ENCODE measurements at regions not wholly inside any gene's neighbourhood (a gene's known extent, or its start where the extent isn't known, plus 50 kb on each side); places are given as distances from the start of the nearest gene placed in this dataset.

GRCh38 chr3:190209533-190209932, 88.8 kb upstream of the P3H2 start:
- no peak overlapping the region for H2AFZ ChIP-seq (ENCODE audit: low read depth)
- no peak for TF ChIP-seq CTCF (conservative IDR thresholded peaks at IDR 0.05; ENCODE audit: low read depth, low read length)
- H3K4me2 ChIP-seq: no peak overlapping the region
- no peaks in the 10 kb centered on the region for H4K20me1 ChIP-seq (ENCODE audit: insufficient read depth)
- H3K27ac ChIP-seq: no peak overlapping the region
- H3K4me1 ChIP-seq (ENCODE audit: low read depth, poor library complexity, severe bottlenecking): no peaks in the 10 kb centered on the region
- H3K4me3 ChIP-seq (IDR thresholded peaks at IDR 0.05; ENCODE audit: insufficient read depth, low read depth, low read length): no peak overlapping the region
- H3K36me3 ChIP-seq (ENCODE audit: insufficient read depth): no peaks in the 10 kb centered on the region
- no peaks in the 10 kb centered on the region for H3K27me3 ChIP-seq (ENCODE audit: insufficient read depth, low read depth)
- H3K79me2 ChIP-seq (ENCODE audit: insufficient read depth, low read depth): no peaks in the 10 kb centered on the region
- no peak overlapping the region for H3K9ac ChIP-seq

GRCh38 chr3:190208196-190208595, 87.5 kb upstream of the P3H2 start:
- Histone ChIP-seq H3K27me3 (ENCODE audit: insufficient read depth, low read depth) (no peaks in the 10 kb centered on the region), H3K9ac (no peak overlapping the region), H4K20me1 (ENCODE audit: insufficient read depth) (no peaks in the 10 kb centered on the region), H3K4me3 (IDR thresholded peaks at IDR 0.05; ENCODE audit: insufficient read depth, low read depth, low read length) (no peak overlapping the region), H3K27ac (no peak overlapping the region), H3K36me3 (ENCODE audit: insufficient read depth) (no peaks in the 10 kb centered on the region), H3K79me2 (ENCODE audit: insufficient read depth, low read depth) (no peaks in the 10 kb centered on the region), H3K4me2 (no peak overlapping the region), H3K4me1 (ENCODE audit: low read depth, poor library complexity, severe bottlenecking) (no peaks in the 10 kb centered on the region), H2AFZ (ENCODE audit: low read depth) (no peak overlapping the region)
- no peak for TF ChIP-seq CTCF (conservative IDR thresholded peaks at IDR 0.05; ENCODE audit: low read depth, low read length)

GRCh38 chr3:190205739-190206138, 85.0 kb upstream of the P3H2 start:
- no peak for TF ChIP-seq CTCF (conservative IDR thresholded peaks at IDR 0.05; ENCODE audit: low read depth, low read length)

GRCh38 chr3:190204200-190204599, 83.5 kb upstream of the P3H2 start:
- Histone ChIP-seq H2AFZ (ENCODE audit: low read depth) (no peak overlapping the region), H3K79me2 (ENCODE audit: insufficient read depth, low read depth) (no peaks in the 10 kb centered on the region), H3K4me3 (IDR thresholded peaks at IDR 0.05; ENCODE audit: insufficient read depth, low read depth, low read length) (no peak overlapping the region), H3K4me1 (ENCODE audit: low read depth, poor library complexity, severe bottlenecking) (peaks cover 11% of the 10 kb centered on the region), H3K4me2 (no peak overlapping the region), H3K27ac (no peak overlapping the region), H3K27me3 (ENCODE audit: insufficient read depth, low read depth) (no peaks in the 10 kb centered on the region), H3K36me3 (ENCODE audit: insufficient read depth) (no peaks in the 10 kb centered on the region), H4K20me1 (ENCODE audit: insufficient read depth) (no peaks in the 10 kb centered on the region), H3K9ac (no peak overlapping the region)
- no peak for TF ChIP-seq CTCF (conservative IDR thresholded peaks at IDR 0.05; ENCODE audit: low read depth, low read length)

More at GRCh38 chr3:190205739-190206138, 85.0 kb upstream of the P3H2 start:
- Histone ChIP-seq H3K4me3 (IDR thresholded peaks at IDR 0.05; ENCODE audit: insufficient read depth, low read depth, low read length) (no peak overlapping the region), H4K20me1 (ENCODE audit: insufficient read depth) (no peaks in the 10 kb centered on the region), H3K27me3 (ENCODE audit: insufficient read depth, low read depth) (no peaks in the 10 kb centered on the region), H3K4me2 (no peak overlapping the region), H3K79me2 (ENCODE audit: insufficient read depth, low read depth) (no peaks in the 10 kb centered on the region), H3K27ac (no peak overlapping the region), H3K36me3 (ENCODE audit: insufficient read depth) (no peaks in the 10 kb centered on the region), H3K4me1 (ENCODE audit: low read depth, poor library complexity, severe bottlenecking) (peaks cover 11% of the 10 kb centered on the region), H3K9ac (no peak overlapping the region), H2AFZ (ENCODE audit: low read depth) (no peak overlapping the region)
